SK-N-SH (cell line): ENCODE measurements at regions not wholly inside any gene's neighbourhood (a gene's known extent, or its start where the extent isn't known, plus 50 kb on each side); places are given as distances from the start of the nearest gene placed in this dataset.

ENCODE experiments used
- CTCF ChIA-PET: fragments of 300-600, 350-600 bp; formaldehyde crosslinking; extraction: SDS; loops from one replicate; lab custom pipeline; 2021; lab: Yijun Ruan, JAX
- POLR2A ChIA-PET: fragments of 350-600 bp; sonication (Branson Sonifier 250); formaldehyde crosslinking; extraction: SDS; loops from one replicate; lab custom pipeline; 2020; ENCODE audit warnings: antibody characterized with exemption, inconsistent platforms; lab: Yijun Ruan, JAX
- DNase-seq: peaks from one replicate; pipeline ENCODE4 v3.0.0; 2012
- H2AFZ ChIP-seq: fragments of 200-600 bp; sonication (generic); 2 replicates; pipeline ENCODE4 v1.8.1; 2016; ENCODE audit warnings: antibody characterized with exemption, mild to moderate bottlenecking, low read depth
- H3F3A ChIP-seq: fragments of 200-600 bp; sonication (generic); replicated peaks from 2 replicates; pipeline ENCODE3; 2016; ENCODE audit warnings: antibody characterized with exemption, mild to moderate bottlenecking; ENCODE audit not compliant: insufficient read depth
- H3K27ac ChIP-seq, 2 experiments: fragments of 200-500 bp in 1 of 2; fragments of 200-600 bp in 1 of 2; sonication (Bioruptor generic) in 1 of 2; sonication (generic), shearing (Covaris generic) in 1 of 2; 2 replicates each; pipeline versions ENCODE4 v1.5.1 to v1.6.1; 2014 to 2016; ENCODE audit warnings: low read depth in 2 of 2, inconsistent platforms in 1 of 2, low read length in 1 of 2, mild to moderate bottlenecking in 1 of 2, mixed read lengths in 1 of 2
- H3K27me3 ChIP-seq: fragments of 200-600 bp; sonication (generic), shearing (Covaris generic); 2 replicates; pipeline ENCODE4 v1.6.1; 2016; ENCODE audit warnings: mixed run types; ENCODE audit not compliant: insufficient read depth
- H3K36me3 ChIP-seq, 2 experiments: fragments of 200-500 bp in 1 of 2; fragments of 200-600 bp in 1 of 2; sonication (Bioruptor generic) in 1 of 2; sonication (generic) in 1 of 2; replicated peaks in 1 of 2; 2 replicates each; pipeline versions ENCODE3 to v1.5.1; 2014 to 2016; ENCODE audit warnings: low read length in 1 of 2, mild to moderate bottlenecking in 1 of 2; ENCODE audit not compliant: insufficient read depth in 2 of 2, control insufficient read depth in 1 of 2
- H3K4me1 ChIP-seq, 2 experiments: fragments of 200-500 bp in 1 of 2; fragments of 200-600 bp in 1 of 2; sonication (Bioruptor generic) in 1 of 2; sonication (generic), shearing (Covaris generic) in 1 of 2; 2 replicates each; pipeline versions ENCODE4 v1.5.1 to v1.6.1; 2014 to 2016; ENCODE audit warnings: low read depth in 1 of 2, low read length in 1 of 2, mixed run types in 1 of 2; ENCODE audit not compliant: insufficient read depth in 2 of 2, control insufficient read depth in 1 of 2
- H3K4me2 ChIP-seq: fragments of 200-600 bp; sonication (generic), shearing (Covaris generic); 2 replicates; pipeline ENCODE4 v1.6.1; 2017; ENCODE audit warnings: mixed run types
- H3K4me3 ChIP-seq, 2 experiments: fragments of 200-500 bp in 1 of 2; fragments of 200-600 bp in 1 of 2; sonication (Bioruptor generic) in 1 of 2; sonication (generic), shearing (Covaris generic) in 1 of 2; 2 replicates each; pipeline versions ENCODE4 v1.5.1 to v1.8.1; 2014 to 2016; ENCODE audit warnings: low read depth in 2 of 2, inconsistent platforms in 1 of 2, low read length in 1 of 2, mild to moderate bottlenecking in 1 of 2, mixed read lengths in 1 of 2, moderate library complexity in 1 of 2
- H3K79me2 ChIP-seq: fragments of 200-600 bp; sonication (generic); 2 replicates; pipeline ENCODE4 v1.8.1; 2017; ENCODE audit warnings: mild to moderate bottlenecking; ENCODE audit not compliant: insufficient read depth
- H3K9ac ChIP-seq: fragments of 200-600 bp; sonication (generic); 2 replicates; pipeline ENCODE4 v1.6.1; 2017; ENCODE audit warnings: mixed run types
- H3K9me2 ChIP-seq: fragments of 200-600 bp; sonication (generic); 2 replicates; pipeline ENCODE4 v1.6.1; 2017; ENCODE audit warnings: mixed run types
- H3K9me3 ChIP-seq: fragments of 200-600 bp; sonication (generic); 2 replicates; pipeline ENCODE4 v1.6.1; 2017; ENCODE audit warnings: mixed run types, mild to moderate bottlenecking, moderate library complexity
- H4K20me1 ChIP-seq: fragments of 200-600 bp; sonication (generic); 2 replicates; pipeline ENCODE4 v1.6.1; 2017; ENCODE audit warnings: mild to moderate bottlenecking, mixed run types; ENCODE audit not compliant: insufficient read depth
- CTCF ChIP-seq: fragments of 200-600 bp; sonication (generic); IDR thresholded peaks from 2 replicates; pipeline ENCODE4 v1.6.1; 2017; ENCODE audit warnings: antibody characterized with exemption, mild to moderate bottlenecking, moderate library complexity
- FOXJ3 ChIP-seq: sonication (generic); formaldehyde crosslinking; IDR thresholded peaks from 2 replicates; pipeline ENCODE4 v1.5.1; 2020; ENCODE audit warnings: mild to moderate bottlenecking, missing genetic modification reagents
- FOXM1 ChIP-seq: IDR thresholded peaks from 2 replicates; pipeline ENCODE4 v1.4.0; 2012; ENCODE audit warnings: low read depth, mild to moderate bottlenecking
- IRF3 ChIP-seq: fragments of 150-350 bp; IDR thresholded peaks from 2 replicates; pipeline ENCODE4 v1.6.1; 2016; ENCODE audit warnings: mild to moderate bottlenecking, low read depth, low read length
- JUND ChIP-seq: IDR thresholded peaks from 2 replicates; pipeline ENCODE4 v1.4.0; 2012
- MAX ChIP-seq: IDR thresholded peaks from 2 replicates; pipeline ENCODE4 v1.4.0; 2012; ENCODE audit warnings: low read depth
- NFIC ChIP-seq: IDR thresholded peaks from 2 replicates; pipeline ENCODE4 v1.4.0; 2012; ENCODE audit warnings: borderline replicate concordance
- POLR2AphosphoS5 ChIP-seq: IDR thresholded peaks from 2 replicates; pipeline ENCODE4 v1.6.1; 2012; ENCODE audit warnings: low read depth, low read length
- RAD21 ChIP-seq: IDR thresholded peaks from 2 replicates; pipeline ENCODE4 v1.6.1; 2012; ENCODE audit warnings: mild to moderate bottlenecking, low read length
- REST ChIP-seq: IDR thresholded peaks from 2 replicates; pipeline ENCODE4 v1.6.1; 2012; ENCODE audit warnings: mild to moderate bottlenecking, low read depth, low read length, moderate library complexity
- SMC3 ChIP-seq: IDR thresholded peaks from 2 replicates; pipeline ENCODE4 v1.6.1; 2012; ENCODE audit warnings: low read depth, low read length, improper control_type of control experiment
- TAF1 ChIP-seq: IDR thresholded peaks from 2 replicates; pipeline ENCODE4 v1.6.1; 2012; ENCODE audit warnings: low read depth, mild to moderate bottlenecking, low read length, moderate library complexity, borderline replicate concordance
- TEAD4 ChIP-seq: IDR thresholded peaks from 2 replicates; pipeline ENCODE4 v1.4.0; 2012; ENCODE audit warnings: mild to moderate bottlenecking, borderline replicate concordance; ENCODE audit not compliant: insufficient read depth
- WGBS: methylation state at CpG from one replicate; pipeline ENCODE4 v1.1.6; 2017; ENCODE audit warnings: low lambda C conversion rate; 5-methylcytosine and 5-hydroxymethylcytosine counted together

- Histone ChIP-seq H3K4me1 (peaks cover 0 to 4% of the 10 kb centered on the region in 2 experiments; a peak in 1 of 4 replicates), H3K9me2 (no peaks in the 10 kb centered on the region), H4K20me1 (no peaks in the 10 kb centered on the region), H2AFZ (no peak overlapping the region), H3K9ac (no peak overlapping the region), H3K36me3 (no peaks in the 10 kb centered on the region), H3K79me2 (no peaks in the 10 kb centered on the region), H3K27me3 (no peaks in the 10 kb centered on the region; the same call in 1 of the 2 replicates), H3K4me3 (no peak overlapping the region), H3F3A (no peaks in the 10 kb centered on the region), H3K9me3 (no peaks in the 10 kb centered on the region), H3K27ac (no peak overlapping the region), H3K4me2 (no peak overlapping the region)
- POLR2A ChIA-PET: no interaction called here
- CTCF ChIA-PET: interaction anchor here (0.9 to 1.5 kb wide), 2 partner anchors 20 to 283 kb away, joined by 3 to 4 read pairs; no protein-coding TSS in a partner anchor
- TF ChIP-seq JUND (no peak), RAD21 (no peak), POLR2AphosphoS5 (no peak), NFIC (no peak), REST (no peak), SMC3 (no peak), TEAD4 (no peak), TAF1 (no peak), CTCF (no peak), FOXJ3 (CRISPR knock-in tag) (no peak), IRF3 (no peak), FOXM1 (no peak), MAX (no peak)
- no peak for DNase-seq
- WGBS: 13% methylated on average over 3 of the region's 3 CpGs
These were observed 118.3 kb upstream of the MVB12B start for GRCh38 chr9:126208216-126208758.
